T-helper 1 cell treated with Interleukin-12 subunit alpha and Interleukin-12 subunit beta and Interleukin-4 antibody, amounts not matched to agents 30 ng/mL and 1 ng/mL, for 36 hours (primary cell): ENCODE measurements at regions not wholly inside any gene's neighbourhood (a gene's known extent, or its start where the extent isn't known, plus 50 kb on each side); places are given as distances from the start of the nearest gene placed in this dataset.
"Not testable (repeated sequence)": the region's sequence is repeated elsewhere in the genome, so short reads cannot be mapped to it uniquely, and the experiment has no call there.

Experiments
- intact Hi-C: fragments of 100-400 bp; cut with micrococcal nuclease; formaldehyde crosslinking; loops from one replicate; pipeline ENCODE4 v1.15.1; 2024

- intact Hi-C loops = no loop called here
Observed at GRCh38 chr5:152688561-152689249, 283.6 kb upstream of the NMUR2 start.

DNA sequence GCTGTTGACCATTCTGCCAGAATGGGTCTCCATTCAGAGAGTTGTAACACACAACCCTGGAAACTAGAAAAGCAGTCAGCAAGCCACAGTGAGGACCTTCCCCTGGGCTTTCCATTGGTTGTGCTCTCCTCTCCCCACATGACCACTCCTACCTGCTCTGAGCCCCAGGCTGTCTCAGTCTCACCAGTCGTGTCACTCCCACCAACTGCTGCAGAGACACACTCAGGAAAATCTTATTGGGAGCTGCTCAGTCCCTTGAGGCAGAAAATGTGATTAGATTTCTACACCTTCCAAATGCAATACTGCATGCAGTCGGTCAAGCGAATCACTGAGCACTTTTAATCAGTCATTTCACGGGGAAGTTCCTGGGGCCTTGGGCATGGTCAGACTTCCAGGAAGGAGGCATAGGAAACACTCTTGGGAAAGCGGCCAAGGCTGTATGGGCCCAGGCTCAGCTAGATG, 284.2 kb upstream of the NMUR2 start:
- intact Hi-C loops = no loop called here

GRCh38 chr5:152694231-152694630, 289.2 kb upstream of the NMUR2 start:
- intact Hi-C loops = no loop called here

DNA sequence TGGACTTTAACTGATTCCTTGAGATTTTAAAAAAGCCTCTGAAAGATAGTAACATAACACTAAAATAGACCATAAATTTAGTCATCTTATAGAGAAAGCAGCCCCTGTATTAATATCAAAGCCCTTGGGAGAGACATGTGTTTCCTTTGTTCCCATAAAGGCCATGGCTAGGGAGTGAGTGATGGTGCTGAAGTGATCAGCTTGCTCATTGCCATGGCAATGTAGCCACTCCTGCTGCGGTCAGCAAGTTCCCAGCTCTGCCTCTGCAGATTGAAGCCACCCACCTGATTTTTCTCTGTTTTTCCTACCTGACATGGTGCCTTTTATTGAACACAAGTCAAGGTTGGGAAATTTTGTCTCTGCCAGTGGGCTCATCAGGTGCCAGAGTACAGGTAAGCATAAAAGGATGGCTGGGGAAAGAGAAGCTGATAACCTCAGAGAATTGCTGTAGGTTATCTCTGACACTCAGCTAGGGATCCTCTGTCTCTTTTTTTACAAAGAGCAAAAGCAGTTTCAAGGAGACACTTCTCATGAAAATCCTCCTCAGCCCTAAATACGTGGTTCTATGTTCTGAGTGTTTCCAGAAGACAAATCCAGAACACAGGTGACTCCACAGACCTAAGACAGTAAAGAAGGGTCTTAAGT, 296.3 kb upstream of the NMUR2 start:
- intact Hi-C loops = no loop called here

- intact Hi-C loops = no loop called here
Observed at GRCh38 chr5:152704286-152704685, 299.2 kb upstream of the NMUR2 start.

DNA sequence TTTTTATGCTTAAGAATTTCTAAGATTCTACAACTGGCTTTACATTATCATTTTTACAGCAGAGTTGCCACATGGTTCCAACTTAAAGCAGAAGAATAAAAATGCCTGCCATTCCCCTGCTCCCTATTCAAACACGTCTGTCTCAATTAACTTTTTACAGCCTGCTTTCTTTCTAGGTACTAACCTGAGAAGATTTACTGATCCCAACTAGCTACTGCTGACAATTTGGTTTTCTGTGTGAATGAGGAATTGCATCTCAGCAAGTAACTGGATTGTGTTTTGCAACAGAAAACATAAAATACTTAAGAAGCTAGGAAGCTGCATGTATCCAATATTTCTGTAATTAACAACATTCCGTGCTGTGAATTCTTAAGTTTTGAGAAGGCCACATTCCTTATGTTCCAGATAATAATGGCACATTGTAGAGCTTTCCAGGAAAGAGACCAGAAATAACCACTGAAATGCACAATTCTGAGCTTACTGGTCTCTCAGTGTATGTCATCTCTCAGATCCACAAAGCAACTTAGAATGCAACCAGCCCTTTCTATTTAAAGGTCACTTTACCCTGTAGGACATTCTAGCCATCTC, 306.8 kb upstream of the NMUR2 start:
- intact Hi-C loops = no loop called here

DNA sequence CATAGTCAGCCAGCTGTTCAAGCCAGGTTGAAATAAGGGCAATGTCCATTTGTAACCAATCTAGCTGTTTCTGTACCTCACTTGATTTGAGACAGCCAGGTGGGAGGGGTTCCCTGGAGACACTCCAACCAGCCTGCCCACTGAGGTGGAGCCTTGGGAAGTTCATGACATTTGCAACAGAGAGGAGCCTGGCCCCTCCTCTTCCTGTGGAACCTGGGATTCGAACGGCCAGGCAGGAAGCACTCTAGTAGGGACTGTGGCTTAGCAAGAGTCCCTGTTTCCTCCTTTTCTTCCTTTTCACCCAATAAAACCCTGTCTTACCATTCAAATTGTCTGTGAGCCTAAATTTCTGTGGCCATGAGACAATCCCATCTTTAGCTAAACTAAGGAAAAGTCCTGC, 312.3 kb upstream of the NMUR2 start:
- intact Hi-C loops = no loop called here

DNA sequence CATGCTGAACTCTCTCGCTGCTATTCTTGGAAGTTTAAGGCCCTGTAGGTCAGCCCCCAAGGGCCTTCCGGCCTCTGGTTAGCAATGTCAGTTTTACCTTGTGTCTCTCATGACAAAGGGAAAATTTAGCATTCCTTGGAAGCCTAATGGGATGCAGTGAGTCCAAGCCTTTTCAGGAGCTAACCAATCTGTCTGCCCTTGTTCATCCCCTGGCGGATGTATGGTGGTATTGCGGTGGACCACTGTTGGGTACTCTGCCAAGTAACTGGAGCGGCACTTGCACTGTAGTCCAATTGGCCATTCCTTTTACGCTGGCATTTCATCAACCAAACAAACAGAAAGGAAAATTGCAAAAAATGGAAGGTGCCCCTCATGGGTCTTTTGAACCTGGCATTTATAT, 318.4 kb upstream of the NMUR2 start:
- intact Hi-C loops = no loop called here

DNA sequence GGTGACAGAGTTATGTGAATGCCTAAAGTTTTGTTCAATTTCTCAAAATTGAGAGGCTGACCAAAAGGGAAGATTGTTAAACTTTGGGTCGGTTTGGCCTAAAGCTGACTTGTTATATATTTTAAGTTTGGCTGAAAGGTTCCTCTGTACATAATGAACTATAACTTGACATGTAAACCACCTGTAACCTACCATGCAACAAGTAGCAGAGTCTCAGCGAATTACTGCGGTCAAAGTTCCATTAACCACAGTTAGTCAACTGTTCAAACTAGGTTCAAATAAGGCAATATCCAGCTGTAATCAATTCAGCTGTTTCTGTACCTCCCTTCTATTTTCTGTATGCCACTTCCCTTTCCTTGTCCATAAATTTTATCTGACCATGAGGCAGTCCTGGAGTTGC, 325.1 kb upstream of the NMUR2 start:
- intact Hi-C loops = no loop called here

- intact Hi-C loops = no loop called here
Observed at GRCh38 chr5:152736906-152737305, 331.8 kb upstream of the NMUR2 start.

DNA sequence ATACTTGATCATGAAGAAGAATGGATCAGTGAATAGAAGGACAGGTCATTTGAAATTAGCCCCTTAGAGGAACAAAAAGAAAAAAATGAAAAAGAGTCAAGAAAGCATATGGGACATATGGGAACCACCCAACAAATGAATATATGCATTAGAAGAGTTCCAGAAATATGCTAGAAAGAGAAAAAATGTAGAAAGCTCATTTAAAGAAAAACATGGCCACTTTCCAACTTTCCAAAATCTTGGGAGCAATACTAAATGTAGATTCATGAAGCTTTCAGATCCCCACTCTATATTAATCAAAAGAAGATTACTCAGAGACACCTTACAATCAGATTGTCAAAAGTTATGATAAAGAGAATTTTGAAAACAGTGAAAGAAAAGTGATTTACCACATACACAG, 334.8 kb upstream of the NMUR2 start:
- intact Hi-C loops = no loop called here

- intact Hi-C loops = not testable (repeated sequence)
Observed at GRCh38 chr5:152741126-152741525, 336.0 kb upstream of the NMUR2 start.

DNA sequence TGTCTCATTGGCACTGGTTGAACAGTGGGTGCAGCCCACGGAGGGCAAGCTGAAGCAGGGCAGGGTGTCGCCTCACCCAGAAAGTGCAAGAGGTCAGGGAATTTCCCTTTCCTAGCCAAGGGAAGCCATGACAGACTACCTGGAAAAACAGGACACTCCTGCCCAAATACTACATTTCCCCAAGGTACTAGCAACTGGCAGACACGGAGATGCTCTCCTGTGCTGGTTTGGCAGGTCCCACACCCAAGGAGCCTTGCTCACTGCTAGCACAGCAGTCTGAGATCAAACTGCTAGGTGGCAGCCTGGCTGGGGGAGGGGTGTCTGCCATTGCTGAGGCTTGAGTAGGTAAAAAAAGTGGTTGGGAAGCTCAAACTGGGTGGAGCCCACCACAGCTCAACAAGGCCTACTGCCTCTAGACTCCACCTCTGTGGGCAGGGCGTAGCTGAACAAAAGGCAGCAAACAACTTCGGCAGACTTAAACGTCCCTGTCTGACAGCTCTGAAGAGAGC, 382.7 kb upstream of the NMUR2 start:
- intact Hi-C loops = not testable (repeated sequence)

DNA sequence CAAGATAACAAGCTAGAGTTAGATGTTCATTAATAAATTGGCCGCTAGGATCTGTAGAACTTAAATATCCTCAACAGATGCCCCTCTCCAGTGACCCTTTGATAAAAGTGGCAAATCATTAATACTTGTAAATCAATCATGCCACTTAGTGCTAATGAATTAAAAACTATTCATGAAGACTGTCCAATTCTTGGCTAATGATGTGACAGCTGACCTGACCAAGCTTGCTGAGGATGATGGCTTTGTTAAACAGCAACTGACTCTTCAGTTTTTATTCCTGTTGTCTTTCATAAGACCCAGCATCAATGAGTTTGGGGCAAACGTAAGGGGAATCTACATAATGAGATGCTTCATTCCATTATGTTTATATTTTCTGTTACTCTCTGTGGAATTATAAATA, 396.8 kb upstream of the NMUR2 start:
- intact Hi-C loops = no loop called here

DNA sequence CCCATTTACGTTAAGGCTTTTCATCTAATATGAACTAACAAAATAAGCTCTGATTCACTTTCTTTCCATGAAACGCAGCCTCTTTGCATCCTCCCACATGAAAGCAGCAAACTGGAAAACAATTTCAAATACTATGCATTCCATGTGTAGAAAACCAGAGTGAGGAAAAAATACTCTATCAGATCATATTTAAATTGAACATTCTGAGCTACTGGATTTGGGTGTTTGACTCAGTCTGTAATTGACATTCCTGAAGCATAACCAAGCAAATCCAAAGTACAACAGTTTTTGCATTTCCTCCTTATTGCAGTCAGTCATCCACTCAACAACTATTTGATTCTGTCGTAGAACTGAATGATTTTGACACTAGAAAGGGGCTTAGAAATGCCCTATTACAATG, 399.1 kb upstream of the NMUR2 start:
- intact Hi-C loops = no loop called here

DNA sequence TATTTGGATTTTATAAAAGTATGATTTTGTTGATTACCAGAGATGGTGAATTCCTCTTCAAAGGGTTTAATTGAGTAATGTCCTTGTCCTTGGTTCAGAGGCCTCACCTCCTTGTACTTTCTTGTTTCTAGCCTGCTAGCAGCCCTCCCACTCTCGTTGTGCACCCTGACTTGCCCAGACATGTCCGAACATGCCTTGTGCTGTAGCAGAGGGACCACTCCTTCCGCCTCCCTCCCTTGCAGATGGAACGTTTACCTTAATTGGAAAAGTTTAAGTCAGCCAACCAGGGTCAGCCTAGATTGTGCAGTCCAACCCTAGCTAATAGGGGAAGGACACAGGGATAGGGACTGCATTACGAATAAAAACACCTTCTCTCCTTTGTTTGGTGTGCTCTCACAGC, 406.9 kb upstream of the NMUR2 start:
- intact Hi-C loops = no loop called here

DNA sequence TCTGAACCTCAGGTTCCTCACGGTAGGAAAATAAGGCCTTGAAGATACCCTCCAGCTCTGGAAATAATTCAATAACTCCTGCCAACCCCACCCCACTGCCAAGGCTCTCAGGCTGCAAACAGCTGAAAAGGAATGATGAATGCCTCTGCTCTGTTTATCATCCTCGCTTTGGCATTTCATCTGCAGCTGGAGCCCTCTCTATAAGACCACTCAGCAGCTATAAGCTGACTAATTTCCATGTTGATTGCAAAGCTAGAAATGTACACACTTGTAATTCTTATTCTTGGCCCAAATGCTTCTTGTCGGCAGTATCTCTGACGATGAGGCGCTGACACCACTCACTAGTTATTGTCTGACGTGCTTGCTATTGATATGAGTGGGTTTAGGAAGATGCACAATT, 408.4 kb upstream of the NMUR2 start:
- intact Hi-C loops = no loop called here

GRCh38 chr5:152819891-152820290, 414.8 kb upstream of the NMUR2 start:
- intact Hi-C loops = no loop called here

DNA sequence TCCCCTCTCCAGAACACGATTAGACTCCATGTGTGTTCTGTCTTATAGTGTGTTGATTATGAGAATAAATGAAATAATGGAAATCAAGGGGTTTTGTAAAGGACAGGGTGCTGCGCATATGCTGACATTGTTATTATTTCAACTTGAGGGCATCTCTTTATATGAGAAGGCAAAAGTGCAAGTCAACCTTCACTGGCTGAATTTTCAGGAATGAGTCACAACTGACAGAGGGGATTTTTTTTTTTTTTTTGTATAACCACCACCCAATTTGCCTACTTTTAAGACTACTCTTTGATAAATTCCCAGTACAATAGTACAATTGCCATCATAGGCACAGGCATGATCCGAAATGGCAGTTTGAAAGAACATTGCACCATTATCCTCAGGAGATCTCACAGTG, 419.2 kb upstream of the NMUR2 start:
- intact Hi-C loops = no loop called here

GRCh38 chr5:152838241-152838786, 433.2 kb upstream of the NMUR2 start:
- intact Hi-C loops = no loop called here

DNA sequence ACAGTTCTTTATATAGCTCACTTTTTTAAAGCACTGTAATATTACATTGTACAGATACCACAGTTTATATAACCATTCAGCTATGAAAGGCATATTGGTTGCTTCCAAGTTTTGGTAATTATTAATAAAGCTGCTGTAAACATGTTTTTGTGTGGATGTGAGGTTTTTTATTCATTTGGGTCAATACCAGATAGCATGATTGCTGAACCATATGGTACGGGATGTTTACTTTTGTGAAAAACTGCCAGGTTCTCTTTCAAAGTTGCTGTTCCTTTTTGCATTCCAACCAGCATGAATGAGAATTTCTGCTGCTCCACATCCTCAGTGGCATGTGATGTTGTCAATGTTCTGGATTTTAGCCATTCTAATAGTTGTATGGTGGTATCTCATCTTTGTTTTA, 439.6 kb upstream of the NMUR2 start:
- intact Hi-C loops = no loop called here

GRCh38 chr5:152853361-152853760, 448.3 kb upstream of the NMUR2 start:
- intact Hi-C loops = no loop called here
